HepG2 (cell line): ENCODE measurements at regions not wholly inside any gene's neighbourhood (a gene's known extent, or its start where the extent isn't known, plus 50 kb on each side); places are given as distances from the start of the nearest gene placed in this dataset.

Source experiments
- ATAC-seq: fragments of 200-7000 bp; cut with Tn5 transposase; 3 replicates; pipeline ENCODE4 v1.9.1; 2020; ENCODE audit warnings: mild to moderate bottlenecking, moderate library complexity
- BruUV-seq: library from RNA; stranded (reverse); fragments of 400-500 nt; replicated peaks from 2 replicates; lab custom pipeline; 2021; lab: Mats Ljungman, UMichigan
- CTCF ChIA-PET: fragments of 300-600 bp; formaldehyde crosslinking; extraction: SDS; loops from one replicate; lab custom pipeline; 2021; ENCODE audit warnings: low total read pairs, inconsistent platforms, low intra/inter-chr PET ratio; lab: Yijun Ruan, JAX
- POLR2A ChIA-PET: fragments of 350-600 bp; sonication (Branson Sonifier 250); formaldehyde crosslinking; loops from one replicate; lab custom pipeline; 2020; ENCODE audit warnings: antibody characterized with exemption, inconsistent platforms; lab: Yijun Ruan, JAX
- DNase-seq: peaks from one replicate; pipeline ENCODE4 v3.0.0-alpha.2; 2015; ENCODE audit warnings: low spot score
- FAIRE-seq: peaks from 3 replicates; lab custom pipeline; 2011; peaks lifted over from hg19 to GRCh38; lab: Jason Lieb, UNC
- H2AFZ ChIP-seq: one replicate; pipeline ENCODE4 v1.6.1; 2011; ENCODE audit warnings: low read length, inconsistent platforms
- H3K27ac ChIP-seq: fragments of 300-600 bp; 3 replicates; pipeline ENCODE4 v1.8.0; 2011; ENCODE audit warnings: mixed run types, mild to moderate bottlenecking, mixed read lengths, low read length, inconsistent platforms; ENCODE audit not compliant: insufficient read depth; ENCODE audit errors: extremely low read length
- H3K27me3 ChIP-seq, 2 experiments: fragments of 200-600 bp in 1 of 2; 2 replicates in 1 of 2; 3 replicates in 1 of 2; pipeline versions ENCODE4 v1.6.0 to v1.8.0; 2011; ENCODE audit warnings: low read length in 2 of 2, mild to moderate bottlenecking in 2 of 2, moderate library complexity in 2 of 2, inconsistent platforms in 1 of 2; ENCODE audit not compliant: insufficient read depth in 2 of 2, control insufficient read depth in 1 of 2
- H3K36me3 ChIP-seq, 2 experiments: fragments of 200-600 bp in 1 of 2; replicated peaks in 1 of 2; 2 replicates in 1 of 2; 3 replicates in 1 of 2; pipeline versions ENCODE4 v1.5.1 to v1.8.0; 2011; ENCODE audit warnings: low read length in 2 of 2, inconsistent platforms in 1 of 2; ENCODE audit not compliant: insufficient read depth in 2 of 2, control insufficient read depth in 1 of 2
- H3K4me1 ChIP-seq: 2 replicates; pipeline ENCODE4 v1.5.1; 2012; ENCODE audit warnings: low read length, inconsistent platforms; ENCODE audit not compliant: insufficient read depth
- H3K4me2 ChIP-seq: 2 replicates; pipeline ENCODE4 v1.6.0; 2011; ENCODE audit warnings: low read depth, low read length, inconsistent platforms
- H3K4me3 ChIP-seq, 3 experiments: fragments of 200-600 bp in 1 of 3; sonication (generic), shearing (Covaris generic) in 1 of 3; replicated peaks in 1 of 3; 2 replicates each; pipeline ENCODE4 v1.5.1; 2011 to 2016; ENCODE audit warnings: low read length in 3 of 3, inconsistent platforms in 2 of 3, low read depth in 2 of 3, mild to moderate bottlenecking in 2 of 3, control low read depth in 1 of 3, mixed read lengths in 1 of 3; ENCODE audit not compliant: insufficient read depth in 1 of 3
- H3K79me2 ChIP-seq: one replicate; pipeline ENCODE4 v1.6.1; 2011; ENCODE audit warnings: low read length, inconsistent platforms; ENCODE audit not compliant: insufficient read depth
- H3K9ac ChIP-seq: 2 replicates; pipeline ENCODE4 v1.6.0; 2011; ENCODE audit warnings: mild to moderate bottlenecking, low read depth, low read length, inconsistent platforms; ENCODE audit not compliant: insufficient read depth
- H3K9me3 ChIP-seq: 2 replicates; pipeline ENCODE4 v1.5.1; 2012; ENCODE audit warnings: mild to moderate bottlenecking, low read length
- H4K20me1 ChIP-seq: 2 replicates; pipeline ENCODE4 v1.6.0; 2011; ENCODE audit warnings: inconsistent platforms, mild to moderate bottlenecking, low read length, moderate library complexity; ENCODE audit not compliant: insufficient read depth
- CBX1 ChIP-seq: IDR thresholded peaks from one replicate; pipeline ENCODE4 v1.6.1; 2016; ENCODE audit warnings: antibody characterized with exemption, low read depth
- DMAP1 ChIP-seq: IDR thresholded peaks from 2 replicates; pipeline ENCODE4 v1.6.1; 2016
- FOSL2 ChIP-seq: sonication (generic); formaldehyde crosslinking; IDR thresholded peaks from 2 replicates; pipeline ENCODE4 v1.4.0; 2020; ENCODE audit warnings: missing genetic modification reagents
- MED1 ChIP-seq: sonication (generic); formaldehyde crosslinking; IDR thresholded peaks from 2 replicates; pipeline ENCODE4 v1.4.0; 2020; ENCODE audit warnings: missing genetic modification reagents
- NFE2L2 ChIP-seq: fragments of 150-350 bp; IDR thresholded peaks from 2 replicates; pipeline ENCODE4 v1.6.1; 2014; ENCODE audit warnings: low read length
- RCOR2 ChIP-seq: IDR thresholded peaks from 2 replicates; pipeline ENCODE4 v1.6.1; 2016; ENCODE audit warnings: missing biosample characterization, missing genetic modification reagents
- SAP130 ChIP-seq: IDR thresholded peaks from 2 replicates; pipeline ENCODE4 v1.6.1; 2016; ENCODE audit warnings: low read depth
- ZBTB8A ChIP-seq: sonication (generic); formaldehyde crosslinking; IDR thresholded peaks from 2 replicates; pipeline ENCODE4 v1.4.0; 2020; ENCODE audit warnings: mild to moderate bottlenecking, low read depth, missing genetic modification reagents, borderline replicate concordance
- ZNF556 ChIP-seq: sonication (generic); formaldehyde crosslinking; IDR thresholded peaks from 2 replicates; pipeline ENCODE4 v1.4.0; 2020; ENCODE audit warnings: mild to moderate bottlenecking, missing genetic modification reagents, borderline replicate concordance
- ZNF816 ChIP-seq: sonication (generic); formaldehyde crosslinking; IDR thresholded peaks from 2 replicates; pipeline ENCODE4 v1.8.0; 2022; ENCODE audit warnings: missing genetic modification reagents, mild to moderate bottlenecking, borderline replicate concordance
- WGBS: methylation state at CpG from one replicate; pipeline ENCODE4 v1.1.6; 2017; ENCODE audit warnings: low lambda C conversion rate; 5-methylcytosine and 5-hydroxymethylcytosine counted together
- in situ Hi-C: cut with HindIII; loops from 2 replicates; pipeline ENCODE4 v1.10.0; 2017; ENCODE audit warnings: low pct_unique_long_range_greater_than_20kb; ENCODE audit not compliant: extremely low pct_ligation_motif_present
- intact Hi-C: fragments of 100-400 bp; cut with micrococcal nuclease; formaldehyde crosslinking; loops from one replicate; pipeline ENCODE4 v1.10.0; 2022; ENCODE audit not compliant: unreplicated experiment
- TF ChIP-seq, protein P1 (sequence below): sonication (generic); formaldehyde crosslinking; IDR thresholded peaks from 2 replicates; pipeline ENCODE4 v1.5.0; 2020; ENCODE audit warnings: mild to moderate bottlenecking, missing genetic modification reagents
- TF ChIP-seq, protein P2 (sequence below): sonication (generic); formaldehyde crosslinking; IDR thresholded peaks from 2 replicates; pipeline ENCODE4 v1.4.0; 2020; ENCODE audit warnings: mild to moderate bottlenecking, low read depth, missing genetic modification reagents
- TF ChIP-seq, protein P3 (sequence below): sonication (generic); formaldehyde crosslinking; IDR thresholded peaks from 2 replicates; pipeline ENCODE4 v1.4.0; 2020; ENCODE audit warnings: mild to moderate bottlenecking, missing genetic modification reagents
- TF ChIP-seq, protein P4 (sequence below): sonication (generic); formaldehyde crosslinking; IDR thresholded peaks from 2 replicates; pipeline ENCODE4 v1.8.0; 2022; ENCODE audit warnings: mild to moderate bottlenecking, missing genetic modification reagents, moderate library complexity
- TF ChIP-seq, protein P5 (sequence below): sonication (generic); formaldehyde crosslinking; IDR thresholded peaks from 2 replicates; pipeline ENCODE4 v1.4.0; 2020; ENCODE audit warnings: missing genetic modification reagents
- TF ChIP-seq, protein P6 (sequence below): sonication (generic); formaldehyde crosslinking; IDR thresholded peaks from 2 replicates; pipeline ENCODE4 v1.4.0; 2020; ENCODE audit warnings: missing genetic modification reagents

DNA sequence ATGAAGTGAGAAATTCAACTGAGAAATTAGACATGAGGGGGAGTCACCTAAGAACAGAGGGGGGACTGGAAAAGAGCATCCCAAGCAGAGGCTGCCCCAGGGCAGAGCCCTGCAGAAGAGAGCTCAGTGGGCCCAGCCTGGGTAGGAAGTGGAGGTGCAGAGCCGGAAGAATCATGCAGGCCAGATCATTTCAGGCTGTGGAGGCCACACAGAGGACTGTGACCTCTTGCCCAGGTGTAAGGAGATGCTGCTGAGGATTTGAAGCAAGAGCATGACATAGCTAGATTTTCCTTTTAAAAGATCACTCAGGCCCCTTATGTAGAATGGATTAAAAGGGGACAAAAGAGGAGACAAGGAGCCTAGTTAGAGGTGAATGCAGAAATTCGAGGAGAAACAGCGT, 63.9 kb upstream of the SPATA13 start (continued):
- TF ChIP-seq, protein P1, sequence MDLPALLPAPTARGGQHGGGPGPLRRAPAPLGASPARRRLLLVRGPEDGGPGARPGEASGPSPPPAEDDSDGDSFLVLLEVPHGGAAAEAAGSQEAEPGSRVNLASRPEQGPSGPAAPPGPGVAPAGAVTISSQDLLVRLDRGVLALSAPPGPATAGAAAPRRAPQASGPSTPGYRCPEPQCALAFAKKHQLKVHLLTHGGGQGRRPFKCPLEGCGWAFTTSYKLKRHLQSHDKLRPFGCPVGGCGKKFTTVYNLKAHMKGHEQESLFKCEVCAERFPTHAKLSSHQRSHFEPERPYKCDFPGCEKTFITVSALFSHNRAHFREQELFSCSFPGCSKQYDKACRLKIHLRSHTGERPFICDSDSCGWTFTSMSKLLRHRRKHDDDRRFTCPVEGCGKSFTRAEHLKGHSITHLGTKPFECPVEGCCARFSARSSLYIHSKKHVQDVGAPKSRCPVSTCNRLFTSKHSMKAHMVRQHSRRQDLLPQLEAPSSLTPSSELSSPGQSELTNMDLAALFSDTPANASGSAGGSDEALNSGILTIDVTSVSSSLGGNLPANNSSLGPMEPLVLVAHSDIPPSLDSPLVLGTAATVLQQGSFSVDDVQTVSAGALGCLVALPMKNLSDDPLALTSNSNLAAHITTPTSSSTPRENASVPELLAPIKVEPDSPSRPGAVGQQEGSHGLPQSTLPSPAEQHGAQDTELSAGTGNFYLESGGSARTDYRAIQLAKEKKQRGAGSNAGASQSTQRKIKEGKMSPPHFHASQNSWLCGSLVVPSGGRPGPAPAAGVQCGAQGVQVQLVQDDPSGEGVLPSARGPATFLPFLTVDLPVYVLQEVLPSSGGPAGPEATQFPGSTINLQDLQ (CRISPR knock-in tag), result no peak

DNA sequence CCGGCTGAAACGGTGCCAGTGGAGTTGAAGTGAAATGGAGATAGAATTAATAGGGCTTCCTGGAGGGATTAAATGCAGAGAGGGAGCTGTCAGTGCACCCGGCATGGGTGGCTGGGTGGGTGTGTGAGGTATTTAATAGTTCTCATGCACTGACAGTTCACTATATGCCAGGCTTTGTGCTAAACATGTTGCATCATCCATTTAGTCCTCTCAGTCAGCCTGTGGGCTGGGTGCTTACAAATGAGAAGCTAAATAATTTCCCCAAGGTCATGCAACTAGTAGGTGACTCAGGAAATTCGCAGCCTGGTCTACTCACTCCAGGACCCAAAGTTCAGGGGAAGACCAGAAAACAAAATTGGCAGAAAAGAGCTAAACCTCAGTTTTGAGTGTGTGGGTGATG, 63.5 kb upstream of the SPATA13 start:
- ChIA-PET POLR2A (interaction anchor here (0.7 to 1.8 kb wide), 4 partner anchors 9 to 53 kb away, joined by 3 to 8 read pairs (median 4); no protein-coding TSS in a partner anchor), CTCF (no interaction called here)
- Histone ChIP-seq H3K27ac (no peak overlapping the region), H3K4me1 (peaks cover 18% of the 10 kb centered on the region), H2AFZ (no peak overlapping the region), H3K4me2 (peak overlapping the region; percentile 46), H4K20me1 (no peaks in the 10 kb centered on the region), H3K79me2 (no peaks in the 10 kb centered on the region), H3K4me3 (peak overlapping the region in 1 of 3 experiments; percentile 5; a peak in 1 of 6 replicates), H3K9ac (no peak overlapping the region), H3K36me3 (no peaks in the 10 kb centered on the region), H3K27me3 (peaks cover 0 to 7% of the 10 kb centered on the region in 2 experiments; a peak in 4 of 5 replicates), H3K9me3 (no peaks in the 10 kb centered on the region)
- no TSS peak for BruUV-seq
- ATAC-seq, result peak; percentile 90
- in situ Hi-C loops, result no loop called here
- intact Hi-C loops, result no loop called here
- FAIRE-seq, result peak; percentile 49
- peak; percentile 71 for DNase-seq
- 27% methylated on average over 4 of the region's 4 CpGs for WGBS
- no peak for TF ChIP-seq ZBTB8A
- TF ChIP-seq, protein P2, sequence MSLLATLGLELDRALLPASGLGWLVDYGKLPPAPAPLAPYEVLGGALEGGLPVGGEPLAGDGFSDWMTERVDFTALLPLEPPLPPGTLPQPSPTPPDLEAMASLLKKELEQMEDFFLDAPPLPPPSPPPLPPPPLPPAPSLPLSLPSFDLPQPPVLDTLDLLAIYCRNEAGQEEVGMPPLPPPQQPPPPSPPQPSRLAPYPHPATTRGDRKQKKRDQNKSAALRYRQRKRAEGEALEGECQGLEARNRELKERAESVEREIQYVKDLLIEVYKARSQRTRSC (CRISPR knock-in tag), result no peak
- TF ChIP-seq RCOR2, result 0 out of 2 replicates have a peak, but pooled peaks have one; percentile 28
- TF ChIP-seq, protein P3, sequence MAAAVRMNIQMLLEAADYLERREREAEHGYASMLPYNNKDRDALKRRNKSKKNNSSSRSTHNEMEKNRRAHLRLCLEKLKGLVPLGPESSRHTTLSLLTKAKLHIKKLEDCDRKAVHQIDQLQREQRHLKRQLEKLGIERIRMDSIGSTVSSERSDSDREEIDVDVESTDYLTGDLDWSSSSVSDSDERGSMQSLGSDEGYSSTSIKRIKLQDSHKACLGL (CRISPR knock-in tag), result no peak
- TF ChIP-seq, protein P4, sequence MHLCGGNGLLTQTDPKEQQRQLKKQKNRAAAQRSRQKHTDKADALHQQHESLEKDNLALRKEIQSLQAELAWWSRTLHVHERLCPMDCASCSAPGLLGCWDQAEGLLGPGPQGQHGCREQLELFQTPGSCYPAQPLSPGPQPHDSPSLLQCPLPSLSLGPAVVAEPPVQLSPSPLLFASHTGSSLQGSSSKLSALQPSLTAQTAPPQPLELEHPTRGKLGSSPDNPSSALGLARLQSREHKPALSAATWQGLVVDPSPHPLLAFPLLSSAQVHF (CRISPR knock-in tag), result no peak
- peak; percentile 44 for TF ChIP-seq SAP130 (CRISPR knock-in tag)
- peak; percentile 50; the same call in 1 of the 2 replicates for TF ChIP-seq NFE2L2
- no peak for TF ChIP-seq DMAP1 (CRISPR knock-in tag)
- TF ChIP-seq, protein P5, sequence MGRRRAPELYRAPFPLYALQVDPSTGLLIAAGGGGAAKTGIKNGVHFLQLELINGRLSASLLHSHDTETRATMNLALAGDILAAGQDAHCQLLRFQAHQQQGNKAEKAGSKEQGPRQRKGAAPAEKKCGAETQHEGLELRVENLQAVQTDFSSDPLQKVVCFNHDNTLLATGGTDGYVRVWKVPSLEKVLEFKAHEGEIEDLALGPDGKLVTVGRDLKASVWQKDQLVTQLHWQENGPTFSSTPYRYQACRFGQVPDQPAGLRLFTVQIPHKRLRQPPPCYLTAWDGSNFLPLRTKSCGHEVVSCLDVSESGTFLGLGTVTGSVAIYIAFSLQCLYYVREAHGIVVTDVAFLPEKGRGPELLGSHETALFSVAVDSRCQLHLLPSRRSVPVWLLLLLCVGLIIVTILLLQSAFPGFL (CRISPR knock-in tag), result no peak
- TF ChIP-seq FOSL2 (CRISPR knock-in tag), result peak; percentile 79
- peak; percentile 59; the same call in 1 of the 2 replicates for TF ChIP-seq MED1 (CRISPR knock-in tag)
- TF ChIP-seq, protein P6, sequence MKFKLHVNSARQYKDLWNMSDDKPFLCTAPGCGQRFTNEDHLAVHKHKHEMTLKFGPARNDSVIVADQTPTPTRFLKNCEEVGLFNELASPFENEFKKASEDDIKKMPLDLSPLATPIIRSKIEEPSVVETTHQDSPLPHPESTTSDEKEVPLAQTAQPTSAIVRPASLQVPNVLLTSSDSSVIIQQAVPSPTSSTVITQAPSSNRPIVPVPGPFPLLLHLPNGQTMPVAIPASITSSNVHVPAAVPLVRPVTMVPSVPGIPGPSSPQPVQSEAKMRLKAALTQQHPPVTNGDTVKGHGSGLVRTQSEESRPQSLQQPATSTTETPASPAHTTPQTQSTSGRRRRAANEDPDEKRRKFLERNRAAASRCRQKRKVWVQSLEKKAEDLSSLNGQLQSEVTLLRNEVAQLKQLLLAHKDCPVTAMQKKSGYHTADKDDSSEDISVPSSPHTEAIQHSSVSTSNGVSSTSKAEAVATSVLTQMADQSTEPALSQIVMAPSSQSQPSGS (CRISPR knock-in tag), result peak; percentile 59; the same call in 1 of the 2 replicates
- no peak for TF ChIP-seq ZNF556
- TF ChIP-seq CBX1, result no peak
- TF ChIP-seq ZNF816, result no peak
